MM.1S (cell line): ENCODE measurements at regions not wholly inside any gene's neighbourhood (a gene's known extent, or its start where the extent isn't known, plus 50 kb on each side); places are given as distances from the start of the nearest gene placed in this dataset.

Experiments used
- DNase-seq: peaks from one replicate; pipeline ENCODE4 v3.0.0-alpha.2; 2015
- H2AFZ ChIP-seq: fragments of 300-600 bp; sonication (generic); 2 replicates; pipeline ENCODE4 v1.6.0; 2016; ENCODE audit warnings: antibody characterized with exemption, low read length
- H3F3A ChIP-seq: fragments of 300-600 bp; sonication (generic); 2 replicates; pipeline ENCODE4 v1.6.1; 2016; ENCODE audit warnings: mild to moderate bottlenecking, antibody characterized with exemption, low read length, moderate library complexity, mixed read lengths; ENCODE audit not compliant: insufficient read depth
- H3K27ac ChIP-seq: fragments of 300-600 bp; sonication (generic); 2 replicates; pipeline ENCODE4 v1.5.1; 2016; ENCODE audit warnings: mild to moderate bottlenecking, low read length
- H3K27me3 ChIP-seq: fragments of 300-600 bp; sonication (generic); replicated peaks from 2 replicates; pipeline ENCODE4 v1.6.0; 2016; ENCODE audit warnings: low read length; ENCODE audit not compliant: insufficient read depth
- H3K36me3 ChIP-seq: fragments of 300-600 bp; sonication (generic); replicated peaks from 2 replicates; pipeline ENCODE4 v1.6.1; 2016; ENCODE audit warnings: mild to moderate bottlenecking, low read length, mixed read lengths; ENCODE audit not compliant: insufficient read depth
- H3K4me1 ChIP-seq: fragments of 300-600 bp; sonication (generic); 2 replicates; pipeline ENCODE4 v1.6.1; 2016; ENCODE audit warnings: low read length, mixed read lengths
- H3K4me2 ChIP-seq: fragments of 300-600 bp; sonication (generic); 2 replicates; pipeline ENCODE4 v1.6.0; 2016; ENCODE audit warnings: low read depth, low read length
- H3K4me3 ChIP-seq: fragments of 300-600 bp; sonication (generic); 2 replicates; pipeline ENCODE4 v1.5.1; 2016; ENCODE audit warnings: low read length, mixed read lengths
- H3K79me2 ChIP-seq: fragments of 300-600 bp; sonication (generic); 2 replicates; pipeline ENCODE4 v1.6.1; 2016; ENCODE audit warnings: mixed run types, low read length, mixed read lengths
- H3K9ac ChIP-seq: fragments of 300-600 bp; sonication (generic); 2 replicates; pipeline ENCODE4 v1.6.1; 2016; ENCODE audit warnings: low read length, mixed read lengths
- H3K9me2 ChIP-seq: fragments of 300-600 bp; sonication (generic); replicated peaks from 2 replicates; pipeline ENCODE4 v1.6.1; 2016; ENCODE audit warnings: mild to moderate bottlenecking, low read length, mixed read lengths; ENCODE audit not compliant: insufficient read depth
- H3K9me3 ChIP-seq: fragments of 300-600 bp; sonication (generic); replicated peaks from 2 replicates; pipeline ENCODE4 v1.6.1; 2016; ENCODE audit warnings: mild to moderate bottlenecking, low read length, mixed read lengths; ENCODE audit not compliant: insufficient read depth
- H4K20me1 ChIP-seq: fragments of 300-600 bp; sonication (generic); 2 replicates; pipeline ENCODE4 v1.6.1; 2016; ENCODE audit warnings: mild to moderate bottlenecking, low read length, moderate library complexity, mixed read lengths; ENCODE audit not compliant: insufficient read depth
- EZH2 ChIP-seq: fragments of 300-600 bp; sonication (generic); optimal IDR thresholded peaks from 2 replicates; pipeline ENCODE3; 2017; ENCODE audit warnings: low read depth, mild to moderate bottlenecking, antibody characterized with exemption, low read length, mixed read lengths
- EZH2phosphoT487 ChIP-seq: fragments of 300-600 bp; sonication (generic); IDR thresholded peaks from 2 replicates; pipeline ENCODE4 v1.6.1; 2018; ENCODE audit warnings: antibody characterized with exemption, low read length
- TF ChIP-seq, protein P1 (sequence below): fragments of 300-600 bp; sonication (generic); IDR thresholded peaks from 2 replicates; pipeline ENCODE4 v1.5.1; 2016; ENCODE audit warnings: antibody characterized with exemption, low read length, mixed read lengths

DNA sequence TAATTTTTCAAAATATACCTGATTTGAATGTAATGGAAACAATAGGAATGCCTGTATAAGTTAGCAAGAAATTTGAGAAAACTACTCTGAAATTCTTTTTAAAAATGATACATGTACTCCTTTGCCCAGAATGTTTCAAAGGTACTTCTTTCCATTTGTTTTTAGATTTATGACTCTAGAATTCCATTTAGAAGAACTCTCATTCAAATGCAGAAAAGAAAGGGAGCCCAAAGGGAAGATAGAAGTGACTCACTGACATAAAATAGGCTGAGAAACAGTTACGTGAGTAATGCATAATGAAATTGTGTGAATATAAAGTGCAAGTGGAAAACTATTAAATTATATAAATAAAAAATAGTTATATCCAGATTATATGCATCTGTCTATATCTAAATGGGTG, 926.3 kb downstream of the TAF11L14 start:
- DNase-seq = no peak

DNA sequence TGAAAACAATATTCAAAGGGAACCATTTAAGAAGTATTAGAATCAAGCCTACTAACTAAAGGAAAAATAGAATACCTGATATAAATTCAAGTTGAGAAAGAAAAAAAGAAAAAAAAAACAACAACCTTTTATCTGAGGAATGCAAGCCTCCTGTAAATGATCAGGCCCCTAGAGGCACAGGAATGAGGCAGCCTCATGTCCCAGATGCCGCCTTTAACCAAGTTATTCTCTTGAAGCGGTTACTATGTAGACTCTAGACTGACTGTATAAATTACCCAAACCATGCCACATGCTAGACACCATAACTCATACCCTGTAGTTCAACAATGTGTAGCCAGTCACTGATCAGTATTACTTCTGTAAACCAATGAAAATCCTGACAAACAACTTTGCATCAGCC, 929.6 kb downstream of the TAF11L14 start:
- H3K79me2 ChIP-seq = no peaks in the 10 kb centered on the region
- no peaks in the 10 kb centered on the region for H3K36me3 ChIP-seq
- no peaks in the 10 kb centered on the region for H3K27me3 ChIP-seq
- no peak for TF ChIP-seq EZH2phosphoT487
- no peak for TF ChIP-seq EZH2
- TF ChIP-seq, protein P1, sequence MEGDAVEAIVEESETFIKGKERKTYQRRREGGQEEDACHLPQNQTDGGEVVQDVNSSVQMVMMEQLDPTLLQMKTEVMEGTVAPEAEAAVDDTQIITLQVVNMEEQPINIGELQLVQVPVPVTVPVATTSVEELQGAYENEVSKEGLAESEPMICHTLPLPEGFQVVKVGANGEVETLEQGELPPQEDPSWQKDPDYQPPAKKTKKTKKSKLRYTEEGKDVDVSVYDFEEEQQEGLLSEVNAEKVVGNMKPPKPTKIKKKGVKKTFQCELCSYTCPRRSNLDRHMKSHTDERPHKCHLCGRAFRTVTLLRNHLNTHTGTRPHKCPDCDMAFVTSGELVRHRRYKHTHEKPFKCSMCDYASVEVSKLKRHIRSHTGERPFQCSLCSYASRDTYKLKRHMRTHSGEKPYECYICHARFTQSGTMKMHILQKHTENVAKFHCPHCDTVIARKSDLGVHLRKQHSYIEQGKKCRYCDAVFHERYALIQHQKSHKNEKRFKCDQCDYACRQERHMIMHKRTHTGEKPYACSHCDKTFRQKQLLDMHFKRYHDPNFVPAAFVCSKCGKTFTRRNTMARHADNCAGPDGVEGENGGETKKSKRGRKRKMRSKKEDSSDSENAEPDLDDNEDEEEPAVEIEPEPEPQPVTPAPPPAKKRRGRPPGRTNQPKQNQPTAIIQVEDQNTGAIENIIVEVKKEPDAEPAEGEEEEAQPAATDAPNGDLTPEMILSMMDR = no peak
- no peak overlapping the region for H3K9ac ChIP-seq
- H2AFZ ChIP-seq = no peak overlapping the region
- no peak overlapping the region for H3K4me2 ChIP-seq
- no peak overlapping the region for H3K27ac ChIP-seq
- no peaks in the 10 kb centered on the region for H3K9me3 ChIP-seq
- no peak for DNase-seq
- no peaks in the 10 kb centered on the region for H3K4me1 ChIP-seq
- no peak overlapping the region for H3K4me3 ChIP-seq
- no peaks in the 10 kb centered on the region for H3K9me2 ChIP-seq
- H4K20me1 ChIP-seq = no peaks in the 10 kb centered on the region
- no peaks in the 10 kb centered on the region for H3F3A ChIP-seq

More for the DNA sequence above, 926.3 kb downstream of the TAF11L14 start:
- Histone ChIP-seq H2AFZ (no peak overlapping the region), H3K4me2 (no peak overlapping the region), H3K36me3 (no peaks in the 10 kb centered on the region), H4K20me1 (no peaks in the 10 kb centered on the region), H3K4me3 (no peak overlapping the region), H3K79me2 (no peaks in the 10 kb centered on the region), H3K9me2 (no peaks in the 10 kb centered on the region), H3K9ac (no peak overlapping the region), H3F3A (no peaks in the 10 kb centered on the region), H3K27ac (no peak overlapping the region), H3K27me3 (no peaks in the 10 kb centered on the region), H3K4me1 (no peaks in the 10 kb centered on the region), H3K9me3 (no peaks in the 10 kb centered on the region)
- no peak for TF ChIP-seq EZH2
- TF ChIP-seq EZH2phosphoT487 = no peak
- TF ChIP-seq, protein P1 = no peak

DNA sequence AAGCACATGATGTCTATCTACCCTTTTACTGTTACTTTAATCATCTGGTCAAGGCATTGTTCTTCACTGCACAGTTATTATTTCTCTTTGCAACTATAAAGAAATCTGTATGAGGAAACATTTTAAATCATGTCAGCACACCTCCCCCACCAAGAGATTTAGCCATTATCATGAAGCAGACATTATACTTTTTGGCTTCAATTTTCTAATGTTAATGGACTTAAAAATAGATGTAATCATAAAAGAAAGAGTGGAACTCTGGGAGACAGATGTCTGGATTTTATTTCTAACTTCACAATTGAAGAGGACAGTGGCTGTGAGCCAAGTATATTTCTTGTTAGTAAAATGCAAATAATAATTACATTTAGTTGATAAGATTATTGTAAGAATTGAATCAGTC, 932.4 kb downstream of the TAF11L14 start:
- no peaks in the 10 kb centered on the region for H3K4me1 ChIP-seq
- H3K36me3 ChIP-seq = no peaks in the 10 kb centered on the region
- no peak overlapping the region for H3K9ac ChIP-seq
- no peak for DNase-seq
- H3K9me2 ChIP-seq = no peaks in the 10 kb centered on the region
- no peaks in the 10 kb centered on the region for H3K79me2 ChIP-seq
- TF ChIP-seq, protein P1 = no peak
- TF ChIP-seq EZH2 (no peak), EZH2phosphoT487 (no peak)
- no peaks in the 10 kb centered on the region for H3K27me3 ChIP-seq
- H4K20me1 ChIP-seq = no peaks in the 10 kb centered on the region
- H2AFZ ChIP-seq = no peak overlapping the region
- no peak overlapping the region for H3K4me3 ChIP-seq
- H3F3A ChIP-seq = no peaks in the 10 kb centered on the region
- no peak overlapping the region for H3K4me2 ChIP-seq
- H3K27ac ChIP-seq = no peak overlapping the region
- H3K9me3 ChIP-seq = no peaks in the 10 kb centered on the region
